GM19193 (cell line): ENCODE measurements at regions not wholly inside any gene's neighbourhood (a gene's known extent, or its start where the extent isn't known, plus 50 kb on each side); places are given as distances from the start of the nearest gene placed in this dataset.

ENCODE experiments used
- POLR2A ChIP-seq: IDR thresholded peaks from 4 replicates; pipeline ENCODE4 v1.6.1; 2011; ENCODE audit not compliant: insufficient read depth, insufficient read length; ENCODE audit errors: extremely low read depth

DNA sequence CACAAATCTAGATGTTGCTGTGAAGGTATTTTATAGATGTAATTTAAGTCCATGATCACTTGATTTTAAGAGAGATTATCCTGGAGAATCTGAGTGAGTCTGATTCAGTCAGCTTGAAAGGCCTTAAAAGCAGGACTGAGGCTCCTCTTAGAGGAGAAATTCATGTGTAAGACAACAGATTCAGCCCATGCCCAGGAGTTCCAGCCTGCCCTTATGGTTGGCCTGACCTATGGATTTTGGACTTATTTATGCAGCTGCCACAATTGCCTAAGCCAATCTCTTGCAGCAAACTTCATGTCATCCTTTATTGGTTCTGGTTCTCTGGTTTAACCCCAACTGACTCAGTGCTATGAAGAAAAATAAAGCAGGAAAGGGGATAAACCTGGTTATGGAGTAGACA is 296.5 kb upstream of the RASGRP1 start:
- no peak for TF ChIP-seq POLR2A

DNA sequence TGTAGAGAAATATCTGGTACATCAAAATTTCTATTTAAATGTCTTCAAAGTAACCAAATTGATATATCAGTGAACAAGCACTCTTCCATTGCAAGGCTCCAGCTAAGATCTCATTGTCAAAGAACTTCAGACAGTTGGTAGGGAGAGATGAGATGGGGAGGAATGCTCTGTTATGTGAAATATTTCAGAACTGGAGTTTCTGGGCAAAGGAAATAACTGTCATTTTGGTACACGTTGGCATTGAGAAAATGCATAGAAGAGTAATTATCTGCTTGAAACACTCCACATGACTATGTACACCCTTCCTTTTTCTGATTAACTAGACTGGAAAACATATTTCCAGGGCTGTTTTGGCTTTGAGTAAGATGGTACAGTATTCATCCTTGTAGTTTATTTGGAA is 297.5 kb upstream of the RASGRP1 start:
- TF ChIP-seq POLR2A: no peak

DNA sequence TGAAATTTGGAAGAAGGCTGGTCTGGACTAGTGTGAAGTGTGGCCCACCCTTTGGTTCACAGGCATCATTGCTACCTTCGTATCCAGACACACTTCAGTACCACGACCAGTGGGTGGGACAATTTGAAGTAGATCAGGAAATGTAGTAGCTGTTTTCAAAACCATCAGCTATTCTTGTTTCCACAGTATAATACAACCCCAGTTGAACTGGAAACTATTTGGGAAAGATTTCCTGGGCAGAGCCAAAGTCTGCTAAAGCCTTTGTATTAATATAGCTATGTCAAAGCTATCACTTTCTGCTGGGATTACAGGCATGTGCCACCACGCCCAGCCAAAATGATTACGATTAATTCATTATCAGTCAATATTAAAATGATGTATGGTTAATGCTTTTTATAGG is 298.8 kb upstream of the RASGRP1 start:
- TF ChIP-seq POLR2A: no peak

DNA sequence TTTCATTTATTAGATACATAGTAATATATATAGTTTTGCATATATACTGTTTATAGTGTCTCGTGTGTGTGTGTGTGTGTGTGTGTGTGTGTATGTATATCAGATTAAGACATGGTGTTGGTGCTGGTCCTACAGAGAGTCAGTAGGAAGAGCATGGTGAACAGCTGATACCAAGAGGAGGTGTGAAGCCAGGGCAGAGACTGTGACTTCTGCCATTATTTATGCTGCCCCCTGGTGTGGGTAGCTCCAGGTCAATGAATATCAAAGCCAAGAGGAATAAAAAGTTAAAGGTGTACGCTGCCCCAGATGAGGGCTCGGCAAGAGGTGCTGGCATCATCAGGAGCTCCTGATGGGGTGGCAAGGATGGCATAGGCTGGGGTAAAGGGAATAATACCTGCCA is 299.5 kb upstream of the RASGRP1 start:
- no peak for TF ChIP-seq POLR2A

DNA sequence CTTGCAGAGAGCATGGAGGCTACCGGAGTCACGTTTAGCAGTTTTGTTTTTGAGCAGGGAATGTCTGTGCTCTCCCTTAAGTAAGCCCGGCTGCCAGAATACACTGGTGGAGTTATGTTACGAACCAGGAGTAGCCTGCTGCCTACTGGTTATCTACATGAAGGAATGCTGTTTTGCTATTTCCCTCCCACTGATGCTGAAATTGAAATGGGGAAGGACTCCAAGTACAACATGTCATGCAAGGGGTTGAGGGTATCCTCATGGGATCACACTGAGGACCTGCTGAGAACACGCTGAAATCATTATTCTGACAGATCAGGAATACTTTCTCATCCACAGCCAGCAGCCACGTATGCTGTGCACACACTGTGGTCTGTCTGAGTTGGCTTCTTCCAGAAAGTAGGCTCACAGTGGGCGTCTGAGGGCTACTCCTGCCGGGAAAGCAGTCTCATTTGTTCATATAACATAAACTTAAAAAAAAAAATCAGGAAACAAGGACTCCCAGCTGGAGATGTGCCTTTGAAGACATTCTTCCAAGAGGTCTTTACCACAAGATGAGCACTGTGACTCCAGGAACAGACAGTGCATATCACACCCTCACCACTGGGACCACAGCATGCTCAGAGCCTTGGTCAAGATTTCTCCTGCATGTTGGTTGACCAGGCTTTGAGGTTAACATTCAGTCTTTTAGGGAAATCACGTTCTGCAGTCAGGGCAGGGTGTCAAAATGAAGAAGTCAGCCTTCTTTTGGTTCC is 300.4 kb upstream of the RASGRP1 start:
- no peak for TF ChIP-seq POLR2A

DNA sequence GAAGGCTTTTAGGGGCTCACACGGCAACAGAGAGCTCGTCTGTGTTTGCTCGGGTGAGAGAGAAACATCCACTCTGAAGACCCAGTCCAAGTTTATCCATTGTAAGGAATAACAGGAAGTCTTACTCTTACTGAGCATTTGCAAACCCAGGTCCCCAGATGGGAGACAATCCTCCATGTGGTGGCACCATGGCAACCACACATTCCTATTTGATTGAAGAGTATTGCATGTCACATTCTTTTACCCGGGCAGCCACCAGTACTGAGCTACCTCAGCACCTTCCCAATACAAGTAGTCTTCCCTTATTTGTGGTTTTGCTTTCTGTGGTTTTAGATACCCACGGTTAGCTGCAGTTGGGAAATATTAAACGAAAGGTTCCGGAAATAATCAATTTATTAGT is 302.9 kb upstream of the RASGRP1 start:
- no peak for TF ChIP-seq POLR2A

DNA sequence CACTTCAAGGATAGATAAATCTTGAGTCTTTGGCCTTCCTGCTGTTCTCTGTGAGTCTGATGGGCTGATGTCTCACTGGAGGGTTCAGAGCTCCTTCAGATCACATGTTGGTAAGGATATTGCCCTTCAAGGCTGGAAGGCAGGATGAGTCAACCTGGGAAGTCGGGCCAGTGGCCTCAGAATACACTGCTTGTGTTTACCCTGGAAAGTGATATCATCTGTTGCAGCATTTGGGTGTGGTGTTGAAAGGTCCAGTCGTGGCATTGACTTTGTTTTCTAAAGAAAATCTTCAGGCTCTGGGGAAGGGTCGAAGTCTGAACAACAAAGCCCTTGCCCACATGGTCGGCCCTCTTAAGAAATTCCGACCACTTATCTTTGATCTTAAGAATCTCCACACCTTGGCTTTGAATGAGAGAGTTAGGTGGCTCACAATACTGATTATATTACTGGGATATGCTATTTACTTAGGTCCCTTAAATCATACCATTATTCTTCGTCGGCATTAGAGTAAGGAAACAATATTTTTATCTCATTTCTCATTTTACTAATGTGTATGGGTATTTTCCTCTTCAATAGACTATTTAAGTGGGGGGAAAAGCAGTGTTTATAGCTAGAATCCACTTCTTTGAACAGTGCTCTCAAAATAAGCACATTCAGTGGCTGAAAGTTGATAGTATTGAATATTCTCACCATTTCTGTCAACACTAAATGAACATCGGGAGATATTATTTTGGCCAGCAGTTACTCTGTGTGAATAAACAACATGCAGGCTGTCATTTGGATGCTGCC is 303.9 kb upstream of the RASGRP1 start:
- TF ChIP-seq POLR2A: no peak

DNA sequence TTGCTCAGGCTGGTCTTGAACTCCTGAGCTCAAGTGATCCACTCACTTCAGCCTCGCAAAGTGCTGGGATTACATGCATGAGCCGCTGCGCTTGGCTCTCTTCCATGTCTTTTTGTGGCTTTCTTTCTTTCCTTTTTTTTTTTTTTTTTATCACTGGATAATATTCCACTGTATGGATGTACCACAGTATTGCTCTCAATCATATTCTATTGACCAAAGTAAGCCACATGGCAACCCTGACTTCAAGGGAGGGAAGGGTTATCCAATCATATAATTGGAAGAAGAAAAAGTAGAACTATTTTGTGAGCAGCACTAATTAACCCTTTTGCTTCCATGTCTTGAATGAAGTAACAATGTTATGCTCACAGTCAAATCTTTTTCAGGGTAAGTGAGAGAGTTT is 307.0 kb upstream of the RASGRP1 start:
- no peak for TF ChIP-seq POLR2A

DNA sequence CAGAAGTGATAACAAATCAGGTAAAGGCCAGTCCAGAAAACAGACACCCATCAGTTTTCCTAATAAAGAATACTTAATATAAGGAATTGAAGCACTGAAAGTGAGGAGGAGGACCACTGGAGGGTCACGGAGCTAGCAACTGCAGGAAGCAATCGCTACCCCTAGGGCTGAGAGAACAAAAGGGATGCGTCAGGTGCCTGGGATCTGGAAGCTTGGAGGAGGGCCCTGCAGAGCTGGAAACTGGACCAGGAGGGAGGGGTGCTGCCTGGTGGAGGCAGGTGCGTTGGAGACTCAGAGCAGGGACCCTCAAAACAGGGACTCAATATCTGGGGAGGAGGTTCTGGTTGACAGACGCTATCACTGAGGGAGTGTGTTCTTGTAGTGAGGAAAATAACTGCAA is 308.1 kb upstream of the RASGRP1 start:
- no peak for TF ChIP-seq POLR2A

DNA sequence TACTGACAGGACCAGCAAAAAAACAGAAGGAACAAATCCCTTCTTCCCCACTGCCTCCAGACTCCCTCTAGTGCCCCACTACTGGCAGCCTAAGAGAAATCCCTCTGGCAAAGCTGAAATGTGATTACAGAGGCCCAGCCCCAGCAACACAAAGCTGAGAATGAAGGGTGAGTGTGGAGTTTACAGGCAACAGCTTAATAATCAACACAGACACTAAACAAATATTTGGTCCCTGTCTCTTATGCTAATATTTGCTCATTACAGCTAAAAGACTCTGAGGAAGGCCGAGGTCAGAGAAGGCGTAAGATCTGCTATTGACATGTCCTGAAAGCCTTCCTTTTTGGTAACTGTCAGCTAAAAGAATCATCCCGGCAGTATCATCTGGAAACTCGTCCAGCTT is 308.5 kb upstream of the RASGRP1 start:
- no peak for TF ChIP-seq POLR2A

DNA sequence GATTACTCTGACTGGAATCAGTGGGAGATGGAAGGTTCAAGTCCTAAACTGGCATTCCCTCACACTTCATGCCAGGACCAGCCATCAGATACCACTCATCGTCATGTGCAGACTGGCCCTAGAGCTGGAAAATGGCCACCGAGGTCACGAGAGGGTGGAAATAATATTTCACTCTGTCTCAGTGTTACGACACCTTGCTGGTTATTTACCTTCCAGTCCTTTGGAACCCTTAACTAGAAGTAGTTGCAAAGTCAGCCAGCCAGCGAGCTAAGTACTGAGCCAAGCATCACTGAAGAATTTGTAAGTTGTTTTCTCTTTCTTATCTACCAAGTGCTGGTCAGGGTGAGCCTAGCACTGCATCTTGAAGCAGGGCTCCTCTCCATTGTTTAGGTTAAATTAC is 309.9 kb upstream of the RASGRP1 start:
- no peak for TF ChIP-seq POLR2A

DNA sequence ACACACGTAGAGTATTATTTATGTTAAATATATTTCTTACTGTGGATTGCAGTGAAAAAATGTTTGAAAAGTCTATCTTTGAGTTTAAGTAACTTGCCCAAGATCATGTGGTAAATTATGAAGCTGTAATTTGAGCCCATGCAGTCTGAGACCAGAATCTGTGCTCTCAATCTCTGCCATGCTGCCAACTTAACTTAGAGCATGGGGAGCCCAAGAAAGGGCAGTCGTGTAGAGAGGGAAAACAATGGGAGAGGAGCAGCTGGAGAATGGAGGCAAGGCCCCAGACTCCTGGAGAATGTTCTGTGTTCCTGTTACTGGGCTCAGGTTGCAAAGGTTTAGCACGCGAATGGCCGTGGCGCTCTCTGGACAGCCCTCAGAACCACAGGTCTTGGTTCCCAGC is 311.6 kb upstream of the RASGRP1 start:
- TF ChIP-seq POLR2A: no peak

DNA sequence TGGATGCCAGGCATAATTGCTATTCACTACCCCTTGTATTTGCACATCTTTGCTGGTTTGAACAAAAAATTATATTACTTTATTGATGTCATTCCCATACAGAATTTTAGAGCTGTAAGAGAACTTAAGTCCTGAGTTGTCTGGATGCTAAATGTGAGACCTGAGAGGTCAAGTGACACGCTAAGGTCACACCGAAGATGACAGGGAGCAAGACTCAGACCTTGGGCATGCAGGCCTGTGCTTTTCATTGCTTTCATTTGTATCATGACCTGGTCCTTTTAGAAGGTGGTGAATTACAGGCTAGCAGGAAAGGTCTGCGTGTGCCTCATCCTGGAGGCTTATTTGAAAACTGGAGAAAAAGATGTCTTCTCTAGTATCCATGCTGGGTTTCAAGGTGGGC is 312.0 kb upstream of the RASGRP1 start:
- no peak for TF ChIP-seq POLR2A

DNA sequence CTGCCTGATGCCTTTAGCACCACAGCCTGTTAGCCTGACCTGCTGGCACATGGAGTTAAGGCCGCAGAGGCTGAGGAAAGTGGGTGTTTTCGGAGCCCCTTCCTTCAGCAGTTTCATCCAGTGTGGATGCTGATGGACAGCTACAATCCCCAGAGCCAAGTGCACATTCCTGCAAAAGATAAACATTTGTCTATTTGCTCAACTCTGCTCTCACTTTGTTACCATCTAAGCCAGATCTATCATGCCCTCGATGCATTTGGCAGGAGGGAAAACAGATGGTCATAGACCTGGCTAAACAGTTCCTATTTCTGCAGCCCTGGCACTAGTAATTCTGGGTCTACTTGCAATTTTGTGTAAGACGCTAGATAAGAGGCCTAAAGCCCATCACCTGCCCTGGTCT is 312.9 kb upstream of the RASGRP1 start:
- TF ChIP-seq POLR2A: no peak

DNA sequence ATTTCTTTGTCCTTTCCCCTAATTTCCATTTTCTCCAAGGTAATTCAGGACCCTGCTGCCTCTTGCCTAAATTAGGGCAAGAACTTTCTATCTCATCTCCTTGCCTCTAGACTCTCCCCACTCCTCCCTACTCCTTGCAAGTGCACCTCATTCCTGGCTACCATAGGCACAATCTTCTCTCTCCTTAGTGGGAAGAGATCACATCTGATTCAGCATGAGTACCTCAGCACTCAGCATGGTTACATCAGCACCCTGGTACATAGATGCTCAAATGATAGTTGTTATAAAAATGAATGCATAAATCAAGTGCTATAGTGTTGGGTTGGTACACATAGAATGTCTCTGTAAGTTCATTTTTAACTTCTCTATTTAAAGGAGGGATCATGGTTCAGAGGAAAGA is 313.4 kb upstream of the RASGRP1 start:
- TF ChIP-seq POLR2A: no peak

DNA sequence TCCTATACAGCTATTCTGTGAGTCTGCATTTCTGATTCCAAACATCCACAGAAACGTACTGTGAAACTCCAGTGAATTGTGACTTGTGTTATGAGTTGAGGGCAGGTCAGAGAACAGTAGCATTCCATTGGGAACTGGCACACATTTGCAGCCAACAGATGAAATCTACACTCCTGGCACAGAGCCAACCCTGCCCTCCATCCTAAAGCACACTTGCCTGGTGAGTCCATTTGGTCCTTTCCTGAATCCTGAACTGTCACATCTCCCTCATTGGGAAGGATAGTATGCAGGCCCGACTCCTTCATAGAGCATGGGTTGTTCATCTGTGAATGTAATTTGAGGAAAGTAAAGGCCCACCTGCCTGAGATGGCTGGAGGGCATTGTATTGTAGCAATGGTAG is 314.3 kb upstream of the RASGRP1 start:
- no peak for TF ChIP-seq POLR2A

DNA sequence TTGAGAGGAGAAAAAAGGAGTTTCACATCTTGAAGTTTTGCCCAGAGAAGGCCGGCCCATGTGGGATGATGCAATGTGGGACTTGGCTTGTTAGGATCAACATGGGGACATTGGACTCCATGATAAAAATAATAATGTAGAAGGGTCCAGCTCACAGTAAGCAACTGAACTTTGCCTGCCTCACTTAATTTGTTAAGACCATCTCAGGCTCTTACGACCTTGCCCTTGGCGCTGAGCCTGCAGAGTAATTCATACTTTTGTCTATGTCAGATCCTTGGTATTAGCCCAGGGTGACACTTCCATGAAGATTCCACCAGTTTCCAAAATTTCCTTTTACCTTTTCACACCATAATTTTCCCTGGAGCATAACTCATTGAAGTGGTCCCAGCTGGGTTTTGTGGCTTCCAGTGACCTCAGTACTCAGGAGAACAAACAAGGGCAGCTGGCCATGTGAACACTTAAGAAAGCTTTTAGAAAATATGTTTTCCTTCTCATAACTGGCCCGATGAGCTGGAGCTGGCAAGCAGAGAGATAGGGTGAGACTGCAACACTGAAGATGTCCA is 315.4 kb upstream of the RASGRP1 start:
- no peak for TF ChIP-seq POLR2A

DNA sequence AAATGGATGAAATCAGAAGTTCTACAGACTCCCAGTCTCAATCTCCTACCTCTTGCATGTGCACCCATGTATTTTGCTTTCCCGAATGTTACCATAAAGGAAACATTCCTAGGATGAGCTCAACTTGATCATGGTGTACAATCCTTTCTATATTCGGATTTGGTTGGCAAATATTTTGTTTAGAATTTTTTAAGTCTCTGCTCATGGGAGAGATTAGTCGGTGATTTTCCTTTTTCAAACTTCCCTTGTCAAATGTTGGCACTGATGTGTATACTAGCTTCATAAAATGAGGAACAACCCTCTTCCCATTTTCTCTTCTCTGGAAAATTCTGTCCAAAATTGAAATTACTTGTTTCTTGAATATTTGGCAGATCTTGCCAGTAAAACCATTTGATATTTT is 317.6 kb upstream of the RASGRP1 start:
- no peak for TF ChIP-seq POLR2A
